HepG2 (cell line): ENCODE measurements at regions not wholly inside any gene's neighbourhood (a gene's known extent, or its start where the extent isn't known, plus 50 kb on each side); places are given as distances from the start of the nearest gene placed in this dataset.
A peak's percentile ranks its signal among the peaks of the same experiment; 100 is the strongest.

ENCODE experiments used
- ESRRA ChIP-seq: sonication (generic); formaldehyde crosslinking; IDR thresholded peaks from 2 replicates; pipeline ENCODE4 v1.5.1; 2020; ENCODE audit warnings: mild to moderate bottlenecking, low read depth, missing genetic modification reagents
- HMGXB3 ChIP-seq: sonication (generic); formaldehyde crosslinking; IDR thresholded peaks from 2 replicates; pipeline ENCODE4 v1.4.0; 2020; ENCODE audit warnings: missing genetic modification reagents, borderline replicate concordance
- MXD4 ChIP-seq: IDR thresholded peaks from 2 replicates; pipeline ENCODE4 v1.6.1; 2016; ENCODE audit warnings: mild to moderate bottlenecking, missing biosample characterization, missing genetic modification reagents
- PPARG ChIP-seq: conservative IDR thresholded peaks from 2 replicates; pipeline ENCODE4 v1.6.1; 2016; ENCODE audit warnings: missing biosample characterization, missing genetic modification reagents
- RAD51 ChIP-seq: fragments of 450-650 bp; IDR thresholded peaks from 2 replicates; pipeline ENCODE4 v1.6.1; 2016; ENCODE audit warnings: borderline replicate concordance
- RXRB ChIP-seq: IDR thresholded peaks from 2 replicates; pipeline ENCODE4 v1.6.1; 2016; ENCODE audit warnings: borderline replicate concordance, missing genetic modification reagents, missing compliant biosample characterization
- ZNF18 ChIP-seq: sonication (generic); formaldehyde crosslinking; IDR thresholded peaks from 2 replicates; pipeline ENCODE4 v1.8.0; 2022; ENCODE audit warnings: mild to moderate bottlenecking, missing genetic modification reagents; ENCODE audit not compliant: insufficient replicate concordance
- ZNF331 ChIP-seq: sonication (generic); formaldehyde crosslinking; IDR thresholded peaks from 2 replicates; pipeline ENCODE4 v1.4.0; 2020; ENCODE audit warnings: missing genetic modification reagents
- ZSCAN30 ChIP-seq: sonication (generic); formaldehyde crosslinking; IDR thresholded peaks from 2 replicates; pipeline ENCODE4 v1.5.0; 2020; ENCODE audit warnings: mild to moderate bottlenecking, missing genetic modification reagents
- TF ChIP-seq, protein P1 (sequence below): sonication (generic); formaldehyde crosslinking; IDR thresholded peaks from 2 replicates; pipeline ENCODE4 v1.4.0; 2020; ENCODE audit warnings: missing genetic modification reagents; ENCODE audit errors: not compliant biosample characterization
- TF ChIP-seq, protein P2 (sequence below): sonication (generic); formaldehyde crosslinking; IDR thresholded peaks from 2 replicates; pipeline ENCODE4 v1.4.0; 2020; ENCODE audit warnings: missing genetic modification reagents
- TF ChIP-seq, protein P3 (sequence below): sonication (generic); formaldehyde crosslinking; IDR thresholded peaks from 2 replicates; pipeline ENCODE4 v1.4.0; 2020; ENCODE audit warnings: missing genetic modification reagents
- TF ChIP-seq, protein P4 (sequence below): sonication (generic); formaldehyde crosslinking; IDR thresholded peaks from 2 replicates; pipeline ENCODE4 v1.4.0; 2020; ENCODE audit warnings: missing genetic modification reagents
- TF ChIP-seq, protein P5 (sequence below): IDR thresholded peaks from 2 replicates; pipeline ENCODE4 v1.6.1; 2016

GRCh38 chr20:50308166-50308512 is 117.5 kb downstream of the CEBPB start (continued):
- TF ChIP-seq, protein P1, sequence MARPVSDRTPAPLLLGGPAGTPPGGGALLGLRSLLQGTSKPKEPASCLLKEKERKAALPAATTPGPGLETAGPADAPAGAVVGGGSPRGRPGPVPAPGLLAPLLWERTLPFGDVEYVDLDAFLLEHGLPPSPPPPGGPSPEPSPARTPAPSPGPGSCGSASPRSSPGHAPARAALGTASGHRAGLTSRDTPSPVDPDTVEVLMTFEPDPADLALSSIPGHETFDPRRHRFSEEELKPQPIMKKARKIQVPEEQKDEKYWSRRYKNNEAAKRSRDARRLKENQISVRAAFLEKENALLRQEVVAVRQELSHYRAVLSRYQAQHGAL (CRISPR knock-in tag), result peak; percentile 7
- TF ChIP-seq, protein P2, sequence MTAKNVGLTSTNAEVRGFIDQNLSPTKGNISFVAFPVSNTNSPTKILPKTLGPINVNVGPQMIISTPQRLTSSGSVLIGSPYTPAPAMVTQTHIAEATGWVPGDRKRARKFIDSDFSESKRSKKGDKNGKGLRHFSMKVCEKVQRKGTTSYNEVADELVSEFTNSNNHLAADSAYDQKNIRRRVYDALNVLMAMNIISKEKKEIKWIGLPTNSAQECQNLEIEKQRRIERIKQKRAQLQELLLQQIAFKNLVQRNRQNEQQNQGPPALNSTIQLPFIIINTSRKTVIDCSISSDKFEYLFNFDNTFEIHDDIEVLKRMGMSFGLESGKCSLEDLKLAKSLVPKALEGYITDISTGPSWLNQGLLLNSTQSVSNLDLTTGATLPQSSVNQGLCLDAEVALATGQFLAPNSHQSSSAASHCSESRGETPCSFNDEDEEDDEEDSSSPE, result peak; percentile 12; the same call in 1 of the 2 replicates
- 0 out of 2 replicates have a peak, but pooled peaks have one; percentile 5 for TF ChIP-seq ZNF331 (CRISPR knock-in tag)
- TF ChIP-seq, protein P3, sequence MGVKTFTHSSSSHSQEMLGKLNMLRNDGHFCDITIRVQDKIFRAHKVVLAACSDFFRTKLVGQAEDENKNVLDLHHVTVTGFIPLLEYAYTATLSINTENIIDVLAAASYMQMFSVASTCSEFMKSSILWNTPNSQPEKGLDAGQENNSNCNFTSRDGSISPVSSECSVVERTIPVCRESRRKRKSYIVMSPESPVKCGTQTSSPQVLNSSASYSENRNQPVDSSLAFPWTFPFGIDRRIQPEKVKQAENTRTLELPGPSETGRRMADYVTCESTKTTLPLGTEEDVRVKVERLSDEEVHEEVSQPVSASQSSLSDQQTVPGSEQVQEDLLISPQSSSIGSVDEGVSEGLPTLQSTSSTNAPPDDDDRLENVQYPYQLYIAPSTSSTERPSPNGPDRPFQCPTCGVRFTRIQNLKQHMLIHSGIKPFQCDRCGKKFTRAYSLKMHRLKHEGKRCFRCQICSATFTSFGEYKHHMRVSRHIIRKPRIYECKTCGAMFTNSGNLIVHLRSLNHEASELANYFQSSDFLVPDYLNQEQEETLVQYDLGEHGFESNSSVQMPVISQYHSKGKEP (CRISPR knock-in tag), result no peak
- peak; percentile 46; the same call in 1 of the 2 replicates for TF ChIP-seq HMGXB3 (CRISPR knock-in tag)
- TF ChIP-seq, protein P4, sequence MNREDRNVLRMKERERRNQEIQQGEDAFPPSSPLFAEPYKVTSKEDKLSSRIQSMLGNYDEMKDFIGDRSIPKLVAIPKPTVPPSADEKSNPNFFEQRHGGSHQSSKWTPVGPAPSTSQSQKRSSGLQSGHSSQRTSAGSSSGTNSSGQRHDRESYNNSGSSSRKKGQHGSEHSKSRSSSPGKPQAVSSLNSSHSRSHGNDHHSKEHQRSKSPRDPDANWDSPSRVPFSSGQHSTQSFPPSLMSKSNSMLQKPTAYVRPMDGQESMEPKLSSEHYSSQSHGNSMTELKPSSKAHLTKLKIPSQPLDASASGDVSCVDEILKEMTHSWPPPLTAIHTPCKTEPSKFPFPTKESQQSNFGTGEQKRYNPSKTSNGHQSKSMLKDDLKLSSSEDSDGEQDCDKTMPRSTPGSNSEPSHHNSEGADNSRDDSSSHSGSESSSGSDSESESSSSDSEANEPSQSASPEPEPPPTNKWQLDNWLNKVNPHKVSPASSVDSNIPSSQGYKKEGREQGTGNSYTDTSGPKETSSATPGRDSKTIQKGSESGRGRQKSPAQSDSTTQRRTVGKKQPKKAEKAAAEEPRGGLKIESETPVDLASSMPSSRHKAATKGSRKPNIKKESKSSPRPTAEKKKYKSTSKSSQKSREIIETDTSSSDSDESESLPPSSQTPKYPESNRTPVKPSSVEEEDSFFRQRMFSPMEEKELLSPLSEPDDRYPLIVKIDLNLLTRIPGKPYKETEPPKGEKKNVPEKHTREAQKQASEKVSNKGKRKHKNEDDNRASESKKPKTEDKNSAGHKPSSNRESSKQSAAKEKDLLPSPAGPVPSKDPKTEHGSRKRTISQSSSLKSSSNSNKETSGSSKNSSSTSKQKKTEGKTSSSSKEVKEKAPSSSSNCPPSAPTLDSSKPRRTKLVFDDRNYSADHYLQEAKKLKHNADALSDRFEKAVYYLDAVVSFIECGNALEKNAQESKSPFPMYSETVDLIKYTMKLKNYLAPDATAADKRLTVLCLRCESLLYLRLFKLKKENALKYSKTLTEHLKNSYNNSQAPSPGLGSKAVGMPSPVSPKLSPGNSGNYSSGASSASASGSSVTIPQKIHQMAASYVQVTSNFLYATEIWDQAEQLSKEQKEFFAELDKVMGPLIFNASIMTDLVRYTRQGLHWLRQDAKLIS (CRISPR knock-in tag), result peak; percentile 33; the same call in 1 of the 2 replicates
- peak; percentile 54 for TF ChIP-seq ZNF18 (CRISPR knock-in tag)
- TF ChIP-seq, protein P5, sequence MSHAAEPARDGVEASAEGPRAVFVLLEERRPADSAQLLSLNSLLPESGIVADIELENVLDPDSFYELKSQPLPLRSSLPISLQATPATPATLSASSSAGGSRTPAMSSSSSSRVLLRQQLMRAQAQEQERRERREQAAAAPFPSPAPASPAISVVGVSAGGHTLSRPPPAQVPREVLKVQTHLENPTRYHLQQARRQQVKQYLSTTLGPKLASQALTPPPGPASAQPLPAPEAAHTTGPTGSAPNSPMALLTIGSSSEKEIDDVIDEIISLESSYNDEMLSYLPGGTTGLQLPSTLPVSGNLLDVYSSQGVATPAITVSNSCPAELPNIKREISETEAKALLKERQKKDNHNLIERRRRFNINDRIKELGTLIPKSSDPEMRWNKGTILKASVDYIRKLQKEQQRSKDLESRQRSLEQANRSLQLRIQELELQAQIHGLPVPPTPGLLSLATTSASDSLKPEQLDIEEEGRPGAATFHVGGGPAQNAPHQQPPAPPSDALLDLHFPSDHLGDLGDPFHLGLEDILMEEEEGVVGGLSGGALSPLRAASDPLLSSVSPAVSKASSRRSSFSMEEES (CRISPR knock-in tag), result peak; percentile 31; the same call in 1 of the 2 replicates
- TF ChIP-seq PPARG (CRISPR knock-in tag), result peak; percentile 42; the same call in 1 of the 2 replicates
- TF ChIP-seq ESRRA (CRISPR knock-in tag), result no peak
- TF ChIP-seq RAD51, result no peak
- TF ChIP-seq ZSCAN30 (CRISPR knock-in tag), result no peak
- 0 out of 2 replicates have a peak, but pooled peaks have one; percentile 22 for TF ChIP-seq RXRB
- TF ChIP-seq MXD4, result 0 out of 2 replicates have a peak, but pooled peaks have one; percentile 8
